ENCODE measurements at regions not wholly inside any gene's neighbourhood (a gene's known extent, or its start where the extent isn't known, plus 50 kb on each side); places are given as distances from the start of the nearest gene placed in this dataset.

DNA sequence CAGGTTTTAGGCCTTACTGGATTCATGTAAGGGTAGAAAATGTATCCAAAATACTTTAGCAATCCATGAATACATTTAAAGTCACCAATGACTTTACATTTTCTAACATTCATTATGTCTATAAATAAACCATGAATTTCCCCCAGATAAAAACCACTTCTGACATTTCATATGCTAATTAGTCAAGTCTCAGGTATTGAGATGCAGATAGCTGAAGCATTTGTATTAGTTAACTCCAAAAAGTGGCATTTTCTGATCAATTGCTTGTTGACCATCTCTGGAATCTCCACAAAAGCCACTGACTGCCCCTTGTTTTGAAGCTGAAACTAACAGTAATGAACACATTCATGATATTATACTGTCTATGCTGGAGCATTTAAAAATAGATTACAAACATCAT is 68.4 kb upstream of the RAP2B start:
- Mint-ChIP-seq H3K27ac (no peak overlapping the region), H3K4me3 (no peak overlapping the region), H3K9me3 (no peaks in the 10 kb centered on the region), H3K4me1 (peaks cover 2 to 20% (median 16%) of the 10 kb centered on the region in 4 donors), H3K36me3 (no peaks in the 10 kb centered on the region), H3K27me3 (no peaks in the 10 kb centered on the region)
- ATAC-seq = no peak
- POLR2A ChIA-PET = no interaction called here
- DNase-seq = no peak

DNA sequence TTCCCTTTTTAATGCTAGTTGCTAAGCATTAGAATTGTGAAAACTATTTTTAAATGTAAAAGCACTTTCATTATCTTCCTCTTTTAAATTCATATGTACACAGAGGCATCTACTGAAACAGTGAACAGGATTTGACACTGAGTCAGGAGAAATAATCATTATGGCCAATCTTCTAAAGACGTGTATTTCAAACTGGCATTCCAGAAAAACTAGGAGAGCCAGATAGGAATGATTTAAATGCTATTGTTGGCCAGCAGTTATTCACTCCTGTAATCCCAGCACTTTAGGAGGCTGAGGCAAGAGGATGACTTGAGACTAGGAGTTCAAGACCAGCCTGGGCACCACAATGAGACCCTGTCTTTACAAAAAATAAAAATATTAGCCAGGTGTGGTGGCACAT is 67.6 kb upstream of the RAP2B start:
- no peak for DNase-seq
- H3K9me3 Mint-ChIP-seq = no peaks in the 10 kb centered on the region
- no peaks in the 10 kb centered on the region for H3K36me3 Mint-ChIP-seq
- no peaks in the 10 kb centered on the region for H3K27me3 Mint-ChIP-seq
- no peak overlapping the region for H3K4me3 Mint-ChIP-seq
- H3K27ac Mint-ChIP-seq = no peak overlapping the region
- peaks cover 2 to 20% (median 16%) of the 10 kb centered on the region in 4 donors for H3K4me1 Mint-ChIP-seq
- POLR2A ChIA-PET = no interaction called here
- no peak for ATAC-seq

DNA sequence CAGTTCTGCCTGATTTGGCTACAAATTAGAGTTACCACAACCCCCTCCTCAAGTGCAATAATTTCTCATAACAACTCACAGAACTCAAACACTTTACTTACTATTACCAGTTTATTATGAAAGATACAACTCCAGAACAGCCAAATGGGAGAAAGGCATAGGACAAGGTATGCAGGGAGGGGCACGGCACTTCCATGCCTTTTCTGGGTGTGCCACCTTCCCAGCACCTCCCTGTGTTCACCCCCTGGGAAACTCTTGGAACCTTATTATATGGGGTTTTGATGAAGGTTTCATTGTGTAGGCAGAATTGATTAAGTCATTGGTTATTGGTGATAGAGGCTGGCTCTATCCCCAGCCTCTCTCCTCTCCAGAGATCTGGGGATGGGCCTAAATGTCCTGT is 66.6 kb upstream of the RAP2B start:
- no peak overlapping the region for H3K4me3 Mint-ChIP-seq
- ATAC-seq = no peak
- POLR2A ChIA-PET = no interaction called here

DNA sequence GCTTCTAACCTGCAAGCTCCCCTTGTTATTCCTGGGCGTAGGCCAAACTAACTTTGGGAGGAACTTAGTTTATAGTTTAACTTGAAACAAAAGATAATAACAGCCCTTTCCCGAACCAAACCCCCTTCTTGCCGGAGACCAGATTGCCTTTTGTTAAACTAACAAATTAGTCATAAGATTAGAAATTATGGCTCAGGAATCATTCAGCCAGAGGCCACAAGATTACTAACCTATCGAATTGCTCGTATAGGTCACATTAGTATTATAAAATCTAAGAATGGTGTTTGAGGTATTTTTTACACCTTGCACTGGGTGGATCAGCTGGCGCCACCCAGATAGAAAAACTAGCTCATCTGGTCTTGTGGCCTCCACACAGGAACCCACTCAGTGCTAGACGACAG is 65.3 kb upstream of the RAP2B start:
- Mint-ChIP-seq H3K36me3 (no peaks in the 10 kb centered on the region), H3K9me3 (no peaks in the 10 kb centered on the region), H3K4me1 (peaks cover 0 to 9% (median 4%) of the 10 kb centered on the region in 4 donors), H3K27me3 (no peaks in the 10 kb centered on the region), H3K4me3 (no peak overlapping the region), H3K27ac (peak overlapping the region in 1 of 10 donors; percentile 55)
- ATAC-seq (no peak), DNase-seq (no peak)
- POLR2A ChIA-PET = no interaction called here

More for the DNA sequence above, 66.6 kb upstream of the RAP2B start:
- no peak overlapping the region for H3K27ac Mint-ChIP-seq
- H3K9me3 Mint-ChIP-seq = no peaks in the 10 kb centered on the region
- H3K4me1 Mint-ChIP-seq = peaks cover 2 to 20% (median 16%) of the 10 kb centered on the region in 4 donors
- no peaks in the 10 kb centered on the region for H3K36me3 Mint-ChIP-seq
- no peaks in the 10 kb centered on the region for H3K27me3 Mint-ChIP-seq
- DNase-seq = no peak

DNA sequence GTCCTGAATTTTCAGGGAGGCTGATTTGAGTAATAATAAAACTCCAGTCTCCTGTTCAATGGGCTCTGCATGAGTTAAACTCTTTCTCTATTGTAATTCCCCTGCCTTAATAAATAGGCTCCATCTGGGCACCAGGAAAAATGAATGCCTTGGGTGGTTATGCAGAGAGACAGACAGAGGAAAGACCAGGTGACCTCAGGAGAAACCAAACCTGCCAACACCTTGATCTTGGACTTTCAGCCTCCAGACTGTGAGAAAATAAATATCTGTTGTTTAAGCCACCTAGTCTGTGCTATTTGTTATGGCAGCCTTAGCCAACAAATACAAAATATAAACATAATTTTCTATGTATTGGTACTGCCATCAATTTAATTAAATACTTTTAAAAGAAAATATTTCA is 64.8 kb upstream of the RAP2B start:
- Mint-ChIP-seq H3K4me1 (peaks cover 0 to 6% (median 1%) of the 10 kb centered on the region in 4 donors), H3K4me3 (no peak overlapping the region), H3K9me3 (no peaks in the 10 kb centered on the region), H3K36me3 (no peaks in the 10 kb centered on the region), H3K27me3 (no peaks in the 10 kb centered on the region), H3K27ac (peak overlapping the region in 1 of 10 donors; percentile 55)
- no peak for DNase-seq
- ATAC-seq = no peak
- POLR2A ChIA-PET = no interaction called here

DNA sequence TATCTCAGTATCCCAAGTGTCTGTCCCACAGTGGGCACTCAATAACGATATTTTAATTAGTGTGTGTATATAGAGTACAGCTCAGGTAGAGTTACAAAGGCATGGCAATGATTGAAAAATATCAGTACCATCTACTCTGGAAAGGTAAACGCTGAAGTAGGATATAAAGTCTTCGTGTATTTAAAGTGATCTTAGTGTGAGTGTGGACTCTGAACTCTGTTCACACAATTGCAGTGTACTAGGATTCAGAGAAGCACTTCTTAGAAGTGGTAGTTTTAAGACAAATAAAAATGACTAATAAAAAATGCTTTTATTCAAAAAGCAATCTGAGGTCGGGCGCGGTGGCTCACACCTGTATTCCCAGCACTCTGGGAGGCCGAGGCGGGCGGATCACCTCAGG is 62.9 kb upstream of the RAP2B start:
- H3K27me3 Mint-ChIP-seq = no peaks in the 10 kb centered on the region
- POLR2A ChIA-PET = no interaction called here
- H3K27ac Mint-ChIP-seq = no peak overlapping the region

DNA sequence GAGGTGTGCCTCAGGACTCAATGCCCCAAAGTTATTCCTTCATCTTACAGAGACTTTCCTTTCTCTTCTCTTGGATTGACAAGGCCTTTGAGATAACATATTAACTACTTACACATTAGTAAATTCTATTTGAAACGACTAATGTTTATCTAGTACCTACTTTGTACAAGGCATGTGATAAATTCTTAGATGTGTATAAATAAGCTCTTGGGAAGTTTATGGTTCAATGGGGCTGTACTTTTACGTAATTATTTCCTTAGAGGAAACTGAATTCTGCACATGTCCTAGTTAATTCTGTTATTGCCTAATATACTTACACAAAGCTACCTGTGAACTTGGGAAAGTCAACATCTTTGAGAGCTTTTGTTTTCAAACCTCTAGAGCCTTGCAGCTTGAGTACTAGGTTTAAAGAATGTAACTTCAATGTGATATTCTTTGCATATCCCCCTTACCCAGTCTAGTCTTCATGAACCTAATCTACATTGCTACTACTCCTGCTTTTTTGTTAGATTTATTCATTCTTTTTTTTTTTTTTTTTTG is 58.5 kb upstream of the RAP2B start:
- Mint-ChIP-seq H3K9me3 (no peaks in the 10 kb centered on the region), H3K4me1 (no peaks in the 10 kb centered on the region), H3K36me3 (no peaks in the 10 kb centered on the region), H3K4me3 (no peak overlapping the region), H3K27ac (no peak overlapping the region), H3K27me3 (no peaks in the 10 kb centered on the region)
- POLR2A ChIA-PET = interaction anchor here (0.7 kb wide), 1 partner anchor 190 kb away, joined by 5 read pairs; no protein-coding TSS in a partner anchor
- DNase-seq (no peak), ATAC-seq (no peak)

More for the DNA sequence above, 62.9 kb upstream of the RAP2B start:
- no peaks in the 10 kb centered on the region for H3K36me3 Mint-ChIP-seq
- no peak for DNase-seq
- no peak overlapping the region for H3K4me3 Mint-ChIP-seq
- no peaks in the 10 kb centered on the region for H3K4me1 Mint-ChIP-seq
- no peaks in the 10 kb centered on the region for H3K9me3 Mint-ChIP-seq
- no peak for ATAC-seq

DNA sequence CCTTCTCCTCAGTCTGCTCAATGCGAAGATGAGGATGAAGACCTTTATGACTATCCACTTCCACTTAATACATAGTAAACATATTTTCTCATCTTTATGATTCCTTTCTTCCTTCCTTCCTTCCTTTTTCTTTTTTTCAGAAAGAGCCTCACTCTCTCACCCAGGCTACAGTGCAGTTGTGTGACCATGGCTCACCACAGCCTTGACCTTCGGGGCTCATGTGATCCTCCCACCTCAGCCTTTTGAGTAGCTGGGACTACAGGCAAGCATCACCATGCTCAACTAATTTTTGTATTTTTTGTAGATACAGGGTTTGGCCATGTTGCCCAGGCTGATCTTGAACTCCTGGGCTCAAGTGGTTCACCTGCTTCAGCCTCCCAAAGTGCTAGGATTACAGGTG is 52.0 kb upstream of the RAP2B start:
- Mint-ChIP-seq H3K9me3 (peaks cover 0 to 3% (median 0%) of the 10 kb centered on the region in 9 donors), H3K4me3 (no peak overlapping the region), H3K4me1 (no peaks in the 10 kb centered on the region), H3K27ac (peak overlapping the region in 2 of 10 donors; percentile 49 to 88), H3K36me3 (no peaks in the 10 kb centered on the region), H3K27me3 (peaks cover 0 to 4% (median 0%) of the 10 kb centered on the region in 5 donors)
- no peak for ATAC-seq
- DNase-seq = no peak
- POLR2A ChIA-PET = interaction anchor here (0.6 kb wide), 1 partner anchor 67 kb away, joined by 8 read pairs; no protein-coding TSS in a partner anchor

DNA sequence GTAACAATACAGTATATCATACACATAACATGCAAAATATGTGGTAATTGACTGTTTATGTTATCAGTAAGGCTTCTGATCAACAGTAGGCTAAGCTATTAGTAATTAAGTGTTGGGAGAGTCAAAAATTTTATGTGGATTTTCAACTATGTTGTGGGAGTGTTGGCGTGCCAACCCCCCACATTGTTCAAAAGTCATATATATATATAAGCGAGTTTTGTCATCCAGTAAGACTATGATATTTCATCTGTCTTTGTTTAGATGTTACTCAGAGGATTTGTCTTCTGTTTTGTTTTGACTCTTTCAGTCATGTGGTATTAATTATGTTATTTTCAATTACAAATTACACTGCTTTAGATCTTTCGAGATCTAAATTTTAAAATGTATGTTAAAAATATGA is 51.0 kb upstream of the RAP2B start:
- no peak for ATAC-seq
- H3K4me3 Mint-ChIP-seq = no peak overlapping the region
- H3K4me1 Mint-ChIP-seq = no peaks in the 10 kb centered on the region
- peaks cover 0 to 4% (median 0%) of the 10 kb centered on the region in 5 donors for H3K27me3 Mint-ChIP-seq
- POLR2A ChIA-PET = no interaction called here
- peaks cover 0 to 3% (median 0%) of the 10 kb centered on the region in 9 donors for H3K9me3 Mint-ChIP-seq
- no peak overlapping the region for H3K27ac Mint-ChIP-seq
- DNase-seq = no peak
- H3K36me3 Mint-ChIP-seq = no peaks in the 10 kb centered on the region
